Kasumi-1 (cell line): ENCODE measurements at regions not wholly inside any gene's neighbourhood (a gene's known extent, or its start where the extent isn't known, plus 50 kb on each side); places are given as distances from the start of the nearest gene placed in this dataset.
A peak's percentile ranks its signal among the peaks of the same experiment; 100 is the strongest.

ENCODE experiments used
- DNase-seq, 2 experiments: peaks; one replicate each; lab custom pipeline; 2025; lab: John Stamatoyannopoulos, UW

DNA sequence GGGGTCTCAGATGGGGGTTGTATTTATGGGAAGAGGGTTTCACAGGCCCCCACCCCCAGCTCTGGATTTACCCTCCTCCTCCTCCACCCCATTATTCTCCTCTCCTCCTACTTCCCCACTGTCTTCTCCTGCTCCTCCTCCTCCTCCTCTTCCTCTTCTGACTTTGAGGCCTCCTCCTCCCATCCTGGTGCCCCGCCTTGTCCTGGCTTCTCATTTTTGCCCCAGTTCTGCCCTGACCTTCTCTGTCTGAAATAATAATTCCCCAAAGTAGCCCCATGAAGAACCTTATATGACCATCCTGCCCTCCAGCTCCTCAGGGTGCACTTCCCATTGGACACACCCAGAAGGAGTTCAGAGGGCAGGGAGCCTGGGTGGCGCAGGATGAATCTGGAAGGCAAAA is 351.4 kb upstream of the GATB start:
- DNase-seq = no peak

DNA sequence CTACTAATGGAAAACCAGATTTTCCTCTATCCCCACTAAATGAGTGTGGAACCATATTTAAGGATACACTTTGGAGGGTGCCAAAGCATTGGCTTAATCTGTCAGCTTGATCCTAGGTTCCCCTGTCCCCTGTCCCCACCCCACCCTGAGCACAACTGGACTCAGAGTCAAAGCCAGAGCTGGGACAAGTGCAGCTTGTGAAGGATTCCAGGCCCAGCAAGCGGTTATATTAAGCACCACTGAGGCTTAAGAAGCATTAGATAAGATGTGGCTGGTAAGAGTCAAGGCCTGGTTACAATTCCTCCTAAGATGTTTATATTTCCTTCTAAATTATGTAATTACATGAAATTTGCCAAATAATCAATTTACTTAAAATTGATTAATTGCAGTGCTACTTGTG is 350.0 kb upstream of the GATB start:
- no peak for DNase-seq

DNA sequence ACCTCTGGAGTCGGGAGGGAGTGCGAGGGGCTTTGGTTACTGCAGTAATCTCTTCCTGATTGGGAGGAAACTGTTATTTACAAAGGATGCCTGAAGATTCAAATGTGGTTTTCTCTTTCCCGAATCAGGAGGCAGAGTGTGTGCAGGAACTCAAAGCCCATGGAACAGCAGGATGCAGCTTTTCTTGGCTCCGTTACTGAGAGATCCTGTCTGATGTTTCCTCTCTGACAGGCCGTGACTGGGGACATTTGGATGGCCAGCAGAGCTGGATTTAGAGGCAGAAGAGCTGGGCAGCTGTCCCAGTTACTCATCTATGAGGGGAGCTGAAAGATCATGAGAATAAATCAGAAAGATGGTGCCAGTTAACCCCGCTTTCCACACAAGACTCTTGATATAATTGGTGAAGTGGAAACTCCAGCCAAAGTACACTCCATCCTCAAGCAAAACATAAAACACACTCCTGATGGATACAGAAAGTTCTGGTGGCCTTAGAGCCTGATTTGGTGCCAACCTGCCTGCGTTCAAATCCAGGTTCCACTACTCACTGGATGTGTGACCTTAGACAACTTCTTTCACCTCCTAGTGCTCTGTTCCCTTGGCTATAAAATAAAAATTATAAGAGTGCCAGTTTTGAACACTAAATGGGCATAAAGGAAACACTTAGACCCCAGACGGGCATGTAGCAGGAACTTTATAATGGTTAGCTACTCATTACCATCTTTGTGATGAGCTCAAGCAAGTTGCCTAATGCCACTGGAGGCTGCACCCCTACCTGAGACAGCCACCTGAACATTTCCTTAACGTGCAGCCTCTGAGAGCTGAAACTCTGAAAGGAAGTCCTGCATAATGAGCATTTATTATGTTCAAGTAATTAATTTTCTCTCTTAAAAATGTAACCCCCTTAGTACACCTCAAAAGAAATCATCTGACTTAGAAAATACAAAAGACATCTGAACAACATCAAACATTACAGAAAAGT is 349.0 kb upstream of the GATB start:
- peak; percentile 27 to 34 for DNase-seq

DNA sequence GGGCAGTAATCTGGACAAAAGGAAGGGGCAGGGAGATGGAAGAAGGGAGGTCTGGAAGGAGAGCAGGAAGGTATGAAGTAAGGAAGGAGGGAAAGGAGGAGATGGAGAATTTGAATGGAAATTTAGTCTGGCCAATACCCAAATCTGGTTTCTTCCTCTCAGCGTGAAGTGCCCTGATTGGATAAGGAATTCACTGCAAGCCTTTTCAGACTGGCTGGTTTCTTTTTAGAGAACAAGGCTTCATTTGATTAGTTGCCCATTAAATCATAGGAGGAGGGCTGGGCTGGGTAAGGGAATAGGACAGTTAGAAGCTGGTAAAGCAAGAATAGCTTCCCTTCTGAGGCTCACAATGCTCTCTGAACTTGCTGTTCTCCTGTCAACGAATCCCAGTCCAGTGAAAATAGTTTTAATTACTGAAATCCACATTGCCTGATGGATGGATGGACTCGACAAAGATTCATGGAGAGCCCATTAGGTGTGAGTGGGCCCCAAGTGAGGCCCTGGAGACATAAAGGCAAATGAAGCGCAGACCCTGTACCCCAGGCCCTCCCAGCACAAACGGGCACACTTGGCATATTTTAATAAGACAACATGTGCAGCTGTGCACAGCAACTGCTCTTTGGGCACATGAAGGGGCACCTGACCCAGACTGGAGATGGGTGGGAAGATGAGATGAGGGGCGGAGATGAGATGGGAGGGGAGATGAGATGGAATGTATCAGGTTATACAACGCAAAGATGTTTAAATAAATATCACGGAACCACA is 347.1 kb upstream of the GATB start:
- DNase-seq = no peak

DNA sequence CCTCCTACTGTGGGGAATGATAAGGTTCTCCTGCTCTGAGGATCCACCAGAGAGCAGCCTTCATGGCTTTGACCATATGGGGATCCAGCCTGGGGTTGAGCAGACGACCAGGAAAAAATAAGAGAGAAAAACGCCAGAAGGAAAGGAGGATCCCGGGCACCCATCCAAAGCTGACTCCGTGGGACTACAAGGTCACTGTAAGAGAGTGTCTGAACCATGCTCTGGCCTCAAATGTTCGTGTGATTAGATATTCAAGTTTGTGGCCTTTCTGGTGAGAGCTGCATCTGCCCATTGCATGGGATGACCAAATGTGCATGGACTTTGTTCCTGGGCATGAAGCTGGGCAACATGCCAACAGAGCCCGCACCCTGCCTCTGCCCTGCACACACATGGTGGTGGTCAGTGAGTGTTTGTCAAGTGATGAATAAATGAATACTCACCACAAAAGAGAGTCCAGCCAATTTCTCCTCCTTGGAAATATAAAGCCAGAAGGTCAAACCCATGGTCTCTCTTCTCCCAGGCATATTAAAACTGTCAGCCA is 346.0 kb upstream of the GATB start:
- DNase-seq = no peak

DNA sequence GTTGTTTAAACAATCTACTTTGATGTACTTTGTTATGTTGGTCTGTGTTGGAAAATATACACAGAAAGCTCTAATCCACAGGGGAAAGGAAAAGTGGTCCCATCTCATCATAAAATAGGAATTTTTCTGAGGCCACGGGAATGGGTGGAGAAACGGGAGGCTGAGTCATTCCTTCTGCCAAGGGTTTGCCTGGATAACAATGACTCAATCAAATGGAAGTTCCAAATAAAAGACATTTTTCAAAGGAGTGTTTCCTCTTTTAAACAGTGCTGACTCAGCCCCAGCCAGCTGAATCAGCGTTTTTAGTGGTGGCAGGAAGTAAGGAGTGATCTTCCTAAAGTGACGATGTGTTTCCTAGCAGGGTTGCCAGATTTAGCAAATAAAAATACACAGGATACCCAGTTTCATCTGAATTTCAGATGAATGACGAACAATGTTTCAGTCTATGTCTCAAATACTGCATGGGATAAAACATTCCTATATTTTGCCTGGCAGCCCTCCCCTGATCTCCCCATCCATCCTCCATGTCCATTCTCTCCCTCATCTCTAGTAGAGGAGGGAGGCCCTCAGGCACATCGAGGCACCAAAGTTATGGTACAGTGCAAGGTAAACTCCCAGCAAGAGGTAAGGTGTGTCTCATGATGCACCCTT is 345.4 kb upstream of the GATB start:
- peak; percentile 29 to 46 for DNase-seq

DNA sequence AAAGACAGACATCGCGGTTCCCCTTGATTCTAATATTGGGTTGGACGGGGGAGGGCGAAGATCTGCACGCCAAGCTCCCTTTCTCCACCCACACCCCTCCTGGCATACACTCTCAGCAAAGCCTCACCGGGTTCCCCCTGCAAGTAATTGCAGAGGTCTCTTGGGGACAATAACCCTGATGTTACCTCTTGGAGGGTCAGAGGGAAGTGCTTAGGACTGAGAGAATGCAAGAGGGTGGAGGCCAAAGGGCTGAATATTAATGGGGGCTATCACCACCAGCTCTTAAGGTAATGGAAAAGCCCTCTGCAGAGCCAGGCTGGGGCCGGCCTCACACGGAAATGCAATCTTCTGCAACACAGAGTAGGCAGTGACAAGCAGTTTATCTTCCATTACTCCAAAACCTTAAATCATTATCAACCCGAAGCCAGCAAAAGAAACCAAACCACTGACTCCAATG is 344.1 kb upstream of the GATB start:
- no peak for DNase-seq

DNA sequence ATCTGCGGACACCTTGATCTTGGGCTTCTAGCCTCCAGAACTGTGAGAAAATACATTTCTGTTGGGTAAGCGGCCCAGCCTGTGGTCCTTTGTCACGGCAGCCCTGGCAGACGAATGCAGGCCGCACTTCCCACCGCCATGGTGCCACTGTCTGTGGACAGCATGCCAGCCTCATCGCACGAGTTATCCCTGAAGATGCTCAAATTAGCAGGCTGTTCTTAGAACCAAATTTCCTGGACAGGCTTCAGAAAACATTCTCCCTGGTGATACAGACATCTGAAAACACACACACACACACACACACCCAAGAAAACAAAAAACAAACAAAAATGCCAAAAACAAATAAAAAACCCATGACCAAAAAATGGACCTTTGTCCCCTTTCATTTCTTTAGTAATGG is 343.5 kb upstream of the GATB start:
- DNase-seq = no peak

DNA sequence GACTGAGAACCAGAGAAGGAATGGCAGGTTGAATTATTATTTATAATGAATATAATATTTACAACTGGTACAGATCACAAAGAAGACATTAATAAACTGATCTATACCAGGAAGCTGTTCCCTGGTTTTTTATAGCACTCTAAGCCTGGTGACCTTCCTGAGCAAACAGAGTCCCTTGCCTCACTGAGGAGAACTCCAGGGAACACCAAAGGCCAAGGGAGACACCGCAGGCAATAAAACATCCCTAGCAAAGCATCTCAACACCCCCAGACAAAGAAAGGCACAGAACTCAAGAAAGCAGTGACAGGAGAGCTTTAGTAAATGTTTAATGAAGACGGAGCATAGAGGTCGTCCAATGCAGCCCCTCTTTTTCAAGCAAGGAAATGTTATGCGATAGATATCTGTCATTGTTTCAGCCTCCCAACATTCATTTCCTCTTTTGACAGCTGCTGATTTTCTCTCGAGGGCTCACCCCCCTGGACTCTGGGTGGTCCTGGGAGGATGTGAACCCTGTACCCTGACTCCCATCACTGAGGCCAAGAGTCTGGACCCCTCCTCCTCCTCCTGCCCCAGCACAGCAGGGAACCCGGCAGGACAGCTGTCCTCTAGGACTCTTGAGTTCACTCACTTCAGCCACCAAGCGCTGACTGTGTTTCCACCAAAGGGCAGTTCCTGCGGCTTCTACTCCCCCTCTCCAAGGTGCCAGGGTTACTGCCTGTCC is 342.5 kb upstream of the GATB start:
- no peak for DNase-seq

DNA sequence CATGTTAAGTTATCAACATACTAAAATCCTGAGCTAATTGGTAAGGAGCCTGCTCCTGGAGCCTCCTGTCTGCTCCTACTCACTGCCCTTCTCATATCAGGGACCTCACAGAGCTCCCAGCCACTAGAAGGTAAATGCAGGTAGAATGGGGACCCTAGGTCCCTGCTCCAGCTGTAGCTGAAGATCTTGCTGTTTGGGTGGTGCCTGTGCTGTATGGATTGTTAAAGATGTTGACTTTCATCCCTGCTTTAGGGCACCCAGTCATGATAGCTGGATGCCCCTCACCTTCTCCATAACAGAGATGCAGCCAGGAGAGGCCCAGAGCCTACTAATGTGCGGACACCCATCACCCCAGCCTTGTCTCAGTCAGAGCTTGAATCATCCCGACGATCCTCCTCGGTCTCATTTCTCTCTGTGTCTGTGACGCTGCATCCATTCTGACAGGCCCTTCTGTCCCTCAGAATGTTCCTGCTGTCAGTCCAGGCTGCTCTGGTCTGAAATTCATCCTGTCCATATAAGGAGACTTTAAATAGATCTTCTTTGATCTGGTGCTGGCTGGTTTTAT is 341.7 kb upstream of the GATB start:
- no peak for DNase-seq

DNA sequence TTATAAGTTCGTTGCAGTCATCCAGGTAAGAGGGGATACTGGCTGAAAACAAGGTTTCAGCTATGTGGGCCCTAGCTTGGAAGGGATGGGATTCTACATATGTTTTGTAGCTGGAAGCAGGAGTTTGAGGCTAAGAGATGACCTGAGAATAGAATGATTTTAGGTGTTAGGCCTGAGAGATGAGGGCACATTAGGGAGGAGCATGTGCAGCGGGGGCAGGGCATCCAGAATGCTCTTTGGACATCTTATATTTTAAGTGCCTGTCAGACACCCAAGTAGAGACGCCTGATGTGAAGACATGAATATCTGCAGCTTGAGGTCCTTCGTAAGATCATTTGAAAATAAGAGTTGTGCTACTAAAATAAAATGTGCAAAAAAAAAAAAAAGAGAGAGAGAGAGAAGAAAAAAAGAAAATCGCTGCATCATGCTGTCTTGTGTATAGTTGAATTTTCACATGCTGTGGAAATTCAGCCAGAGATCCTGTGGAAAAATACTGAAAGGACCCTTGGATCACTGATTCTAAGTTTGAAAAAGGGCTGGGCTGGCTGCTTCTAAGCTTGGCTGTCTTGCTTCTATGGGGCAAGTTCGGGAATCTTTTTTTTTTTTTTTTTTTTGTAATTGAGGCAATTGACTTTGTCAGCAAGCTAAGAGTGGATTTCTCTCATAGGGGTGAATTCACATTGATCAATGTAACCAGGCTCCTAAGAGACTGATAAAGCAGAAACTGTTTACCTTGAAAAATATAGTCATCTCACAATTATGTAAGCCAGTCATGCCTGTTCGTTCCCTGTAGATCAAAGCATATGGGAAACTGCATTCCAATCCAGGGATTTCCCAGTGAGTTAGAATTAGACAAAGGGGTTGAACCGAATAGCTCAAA is 341.0 kb upstream of the GATB start:
- no peak for DNase-seq

DNA sequence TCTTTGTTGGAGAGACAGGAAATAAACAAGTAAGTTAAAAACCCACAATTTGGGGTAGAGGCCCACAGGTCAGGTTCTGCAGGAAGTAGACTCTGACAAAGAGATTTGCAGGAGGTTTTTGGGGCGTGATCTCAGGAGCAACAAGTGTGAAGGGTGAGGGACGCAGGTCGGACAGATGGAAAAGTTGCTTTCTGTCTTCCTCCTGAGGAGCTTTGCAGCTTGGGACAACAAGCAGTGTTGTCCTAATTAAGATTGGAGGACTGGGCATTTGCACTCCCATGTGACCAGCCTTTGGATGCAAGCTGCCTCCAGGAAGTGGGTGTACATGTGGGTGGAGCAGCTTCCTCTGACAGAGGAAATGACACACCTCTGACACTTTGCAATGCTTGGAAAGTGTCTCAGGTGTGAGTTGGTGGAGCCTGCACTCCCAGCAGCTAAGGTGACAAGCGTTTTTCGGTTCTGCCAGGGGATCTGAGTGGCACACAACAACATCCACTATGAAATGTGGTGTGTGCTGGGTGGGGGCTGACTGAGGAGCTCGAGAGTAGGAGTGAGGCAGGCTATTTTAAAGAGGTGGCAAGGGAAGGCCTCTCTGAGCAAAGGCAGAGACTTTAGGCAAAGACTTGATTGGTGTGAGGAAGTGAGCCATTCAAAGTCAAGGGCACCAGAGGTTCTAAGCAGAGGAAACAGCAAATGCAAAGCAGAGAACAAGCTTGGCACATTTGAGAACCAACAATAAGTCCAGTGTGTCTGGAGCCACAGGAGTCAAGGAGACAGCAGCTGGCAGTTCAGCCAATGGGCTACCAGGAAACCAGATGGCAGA is 339.8 kb upstream of the GATB start:
- no peak for DNase-seq

DNA sequence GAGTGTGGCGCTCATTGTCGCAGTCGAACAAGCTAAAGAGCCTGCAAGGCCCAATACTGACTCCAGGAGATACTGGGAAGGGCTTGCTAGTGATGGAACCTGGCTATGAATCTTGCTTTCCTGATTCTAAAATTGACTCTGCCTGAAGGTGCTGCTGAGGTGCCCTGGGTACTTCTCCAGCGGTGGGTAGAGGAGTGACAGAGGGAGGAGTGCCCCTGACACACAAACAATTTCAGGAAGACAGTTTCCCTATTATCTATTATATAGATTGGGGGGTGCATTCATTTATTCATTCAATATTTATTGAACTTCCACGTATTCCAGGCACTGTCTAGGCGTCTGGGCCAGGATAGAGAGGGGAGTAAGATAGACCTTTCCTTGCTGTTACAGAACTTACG is 339.2 kb upstream of the GATB start:
- no peak for DNase-seq

DNA sequence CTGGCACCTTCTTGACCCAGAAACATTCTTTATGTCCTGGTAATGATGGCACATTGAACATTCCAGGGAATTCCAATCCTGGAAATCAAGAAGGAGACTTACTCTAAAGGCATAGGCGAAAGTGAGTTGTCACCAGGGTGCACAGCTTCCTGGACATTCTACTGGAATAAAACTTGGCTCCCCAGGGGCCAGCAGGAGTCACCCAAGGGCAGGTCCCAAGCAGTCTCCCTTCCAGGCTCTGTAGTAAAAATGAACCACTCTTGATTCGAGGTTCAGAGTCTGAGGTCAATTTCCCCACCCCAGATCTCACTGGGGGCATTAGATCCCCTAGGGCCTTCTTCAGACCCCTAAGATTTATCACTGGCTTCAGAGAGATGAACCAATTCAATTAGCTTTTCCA is 338.7 kb upstream of the GATB start:
- DNase-seq = no peak

DNA sequence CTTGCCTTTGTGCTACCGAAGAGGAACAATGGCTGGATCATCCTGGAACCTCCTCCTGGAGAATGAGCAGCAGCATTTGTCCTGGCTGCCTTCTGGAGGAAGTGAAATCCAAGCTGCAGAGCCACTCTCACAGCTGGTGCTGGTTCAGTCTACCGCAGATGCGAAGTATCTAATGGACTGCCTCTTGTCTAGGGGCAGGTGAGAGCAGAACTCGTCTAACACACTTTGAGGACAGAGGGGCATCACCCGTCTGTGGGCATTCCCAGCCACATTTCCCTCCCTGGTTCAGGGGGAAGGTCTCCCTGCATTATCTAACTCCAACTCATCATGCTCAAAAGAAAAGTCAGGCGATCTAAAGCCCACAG is 338.2 kb upstream of the GATB start:
- DNase-seq = no peak

DNA sequence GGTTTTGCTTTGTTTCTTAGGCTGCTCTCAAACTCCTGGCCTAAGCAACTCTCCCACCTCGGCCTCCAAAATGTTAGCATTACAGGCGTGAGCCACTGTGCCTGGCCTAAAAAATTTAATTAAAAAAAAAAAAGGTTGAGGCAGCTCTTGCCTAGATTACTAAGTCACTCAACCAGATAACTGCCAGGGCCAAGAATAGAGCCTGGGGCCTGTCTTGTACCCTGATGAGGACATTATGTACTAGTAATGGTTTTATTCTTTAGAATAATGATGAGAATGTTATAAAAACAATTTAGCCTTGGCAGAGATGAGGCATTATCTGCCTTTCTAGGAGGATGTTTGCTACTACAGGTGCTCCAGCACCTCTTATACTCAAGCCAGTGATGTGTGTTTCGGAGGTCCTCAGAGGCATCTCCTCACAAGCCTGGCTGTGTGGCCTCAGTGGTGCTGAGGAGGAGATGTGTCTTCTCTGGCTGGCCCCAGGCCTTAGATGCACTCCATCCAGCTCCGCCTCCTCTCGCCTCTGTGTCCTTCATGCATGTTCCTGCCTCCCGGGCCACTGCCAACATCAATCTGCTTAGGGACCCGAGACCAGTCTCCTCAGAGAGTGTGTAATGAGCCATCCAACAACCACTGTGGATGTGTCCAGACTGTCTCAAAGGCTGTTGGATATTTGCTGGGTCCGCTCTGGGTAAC is 337.7 kb upstream of the GATB start:
- no peak for DNase-seq

DNA sequence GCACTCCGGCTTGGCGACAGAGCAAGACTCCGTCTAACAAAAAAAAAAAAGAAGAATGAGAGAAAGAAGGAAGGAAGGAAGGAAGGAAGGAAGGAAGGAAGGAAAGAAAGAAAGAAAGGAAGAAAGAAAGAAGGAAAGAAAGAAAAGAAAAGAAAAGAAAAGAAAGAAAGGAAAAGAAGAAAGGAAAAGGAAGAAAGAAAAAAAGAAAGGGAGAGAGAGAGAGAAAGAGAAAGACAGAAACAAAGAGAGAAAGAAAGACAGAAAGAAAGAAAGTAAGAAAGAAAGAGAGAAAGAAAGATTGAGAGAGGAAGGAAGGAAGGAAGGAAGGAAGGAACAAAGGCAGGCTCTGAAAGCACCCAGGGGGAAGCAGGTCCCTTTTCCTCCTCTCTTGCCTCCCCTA is 336.6 kb upstream of the GATB start:
- no peak for DNase-seq

DNA sequence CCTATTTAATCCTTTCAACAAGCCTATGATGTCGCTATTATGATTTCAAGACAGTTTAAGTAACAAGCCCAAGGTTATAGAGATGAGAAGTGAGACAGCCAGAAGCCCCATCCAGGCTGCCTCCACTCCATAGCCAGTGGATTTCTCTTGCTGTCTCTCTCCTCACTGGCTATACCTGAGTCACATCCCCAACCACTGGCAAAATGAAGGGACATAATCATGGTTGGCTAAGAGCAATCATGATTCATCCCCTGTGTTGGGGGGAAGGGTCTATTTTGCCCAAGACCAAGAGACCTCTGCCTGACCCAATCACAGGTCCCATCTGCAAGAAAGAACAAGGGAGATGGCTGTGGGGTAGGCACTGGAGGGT is 334.9 kb upstream of the GATB start:
- no peak for DNase-seq
